ENCODE measurements at regions not wholly inside any gene's neighbourhood (a gene's known extent, or its start where the extent isn't known, plus 50 kb on each side); places are given as distances from the start of the nearest gene placed in this dataset.
A peak's percentile ranks its signal among the peaks of the same experiment; 100 is the strongest.
"Not testable (repeated sequence)": the region's sequence is repeated elsewhere in the genome, so short reads cannot be mapped to it uniquely, and the experiment has no call there.

DNA sequence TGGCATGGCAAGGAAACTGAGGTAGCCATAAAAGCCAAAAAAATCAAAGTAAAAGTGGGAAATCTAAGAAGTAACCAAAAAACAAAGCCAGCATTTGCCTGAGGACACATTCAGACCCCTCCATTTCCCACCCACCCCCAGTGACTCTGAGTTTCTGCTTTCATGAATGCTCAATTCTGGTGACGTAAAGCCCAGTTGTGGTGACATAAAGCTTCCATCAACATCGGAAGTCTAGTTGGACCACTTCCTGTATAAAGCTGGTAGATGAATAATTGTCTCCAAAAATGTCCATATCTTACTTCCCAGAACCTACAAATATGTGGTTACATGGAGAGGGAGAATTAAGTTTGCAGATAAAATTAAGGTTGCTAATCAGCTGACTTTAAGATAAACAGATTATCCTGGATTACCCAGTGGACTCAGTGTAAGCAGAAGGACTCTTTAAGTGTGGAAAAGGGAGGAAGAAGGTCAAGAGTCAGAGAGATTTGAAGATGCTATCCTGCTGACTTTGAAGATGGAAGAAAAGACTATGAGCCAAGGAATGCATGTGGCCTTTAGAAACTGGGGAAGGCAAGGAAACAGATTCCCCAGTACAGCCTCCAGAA lies 62.0 kb upstream of the ST3GAL6 start:
- H3K27me3 ChIP-seq (ENCODE audit: insufficient read depth, low read length) = no peaks in the 10 kb centered on the region
- no peaks in the 10 kb centered on the region for H3K36me3 ChIP-seq (ENCODE audit: insufficient read depth, low read length)
- H3K27ac ChIP-seq (ENCODE audit: low read depth, low read length) = no peak overlapping the region
- H3K79me2 ChIP-seq (ENCODE audit: control insufficient read depth, insufficient read depth, low read length, unreplicated experiment) = no peaks in the 10 kb centered on the region
- H3K4me1 ChIP-seq (ENCODE audit: control insufficient read depth, insufficient read depth, low read length, unreplicated experiment) = peaks cover 19% of the 10 kb centered on the region
- H2AFZ ChIP-seq (ENCODE audit: low read length, unreplicated experiment) = no peak overlapping the region
- H3K4me3 ChIP-seq (ENCODE audit: low read depth, low read length) = no peak overlapping the region

DNA sequence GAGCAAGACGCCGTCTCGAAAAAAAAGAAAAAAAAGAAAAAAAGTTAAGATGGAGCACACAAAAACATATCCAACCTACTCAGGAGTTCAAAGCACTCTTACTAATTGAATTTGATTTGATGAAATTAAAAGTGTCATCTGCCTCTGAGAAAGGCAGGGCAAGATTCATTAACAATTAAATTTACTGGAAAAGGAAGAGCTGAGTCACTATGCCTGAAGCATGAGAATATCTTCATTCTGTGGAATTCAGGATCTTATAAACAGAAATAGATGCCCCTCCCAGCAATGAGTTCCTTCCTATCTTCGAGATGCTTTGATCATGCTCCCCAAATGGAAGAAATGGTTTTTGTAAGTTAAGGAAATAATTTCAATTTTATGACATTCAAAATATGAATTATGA lies 61.0 kb upstream of the ST3GAL6 start:
- Histone ChIP-seq H3K36me3 (ENCODE audit: insufficient read depth, low read length) (no peaks in the 10 kb centered on the region), H3K27me3 (ENCODE audit: insufficient read depth, low read length) (no peaks in the 10 kb centered on the region), H2AFZ (ENCODE audit: low read length, unreplicated experiment) (no peak overlapping the region), H3K79me2 (ENCODE audit: control insufficient read depth, insufficient read depth, low read length, unreplicated experiment) (no peaks in the 10 kb centered on the region), H3K4me3 (ENCODE audit: low read depth, low read length) (no peak overlapping the region), H3K27ac (ENCODE audit: low read depth, low read length) (no peak overlapping the region), H3K4me1 (ENCODE audit: control insufficient read depth, insufficient read depth, low read length, unreplicated experiment) (peaks cover 15% of the 10 kb centered on the region)

DNA sequence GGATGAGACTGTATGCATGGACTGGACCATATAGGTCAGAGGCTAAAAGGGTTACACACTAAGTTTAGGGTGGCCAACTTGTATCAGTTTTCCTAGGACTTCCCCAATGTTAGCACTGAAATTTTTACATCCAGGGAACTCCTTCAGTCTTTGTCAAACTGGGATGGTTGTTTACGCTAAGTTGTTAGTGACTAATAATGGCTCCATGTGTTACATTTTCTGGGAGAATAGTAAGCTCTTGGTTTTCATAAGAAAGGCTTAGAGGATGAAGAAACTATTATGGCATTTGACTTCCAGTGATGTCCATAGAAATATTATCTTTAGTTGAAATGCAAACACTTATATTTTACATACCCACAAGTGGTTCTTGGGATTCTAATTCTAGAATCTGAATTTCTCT lies 57.9 kb upstream of the ST3GAL6 start:
- Histone ChIP-seq H2AFZ (ENCODE audit: low read length, unreplicated experiment) (peak overlapping the region; percentile 32), H3K27me3 (ENCODE audit: insufficient read depth, low read length) (no peaks in the 10 kb centered on the region), H3K27ac (ENCODE audit: low read depth, low read length) (no peak overlapping the region), H3K4me1 (ENCODE audit: control insufficient read depth, insufficient read depth, low read length, unreplicated experiment) (peaks cover 6% of the 10 kb centered on the region), H3K36me3 (ENCODE audit: insufficient read depth, low read length) (no peaks in the 10 kb centered on the region), H3K79me2 (ENCODE audit: control insufficient read depth, insufficient read depth, low read length, unreplicated experiment) (no peaks in the 10 kb centered on the region), H3K4me3 (ENCODE audit: low read depth, low read length) (no peak overlapping the region)

DNA sequence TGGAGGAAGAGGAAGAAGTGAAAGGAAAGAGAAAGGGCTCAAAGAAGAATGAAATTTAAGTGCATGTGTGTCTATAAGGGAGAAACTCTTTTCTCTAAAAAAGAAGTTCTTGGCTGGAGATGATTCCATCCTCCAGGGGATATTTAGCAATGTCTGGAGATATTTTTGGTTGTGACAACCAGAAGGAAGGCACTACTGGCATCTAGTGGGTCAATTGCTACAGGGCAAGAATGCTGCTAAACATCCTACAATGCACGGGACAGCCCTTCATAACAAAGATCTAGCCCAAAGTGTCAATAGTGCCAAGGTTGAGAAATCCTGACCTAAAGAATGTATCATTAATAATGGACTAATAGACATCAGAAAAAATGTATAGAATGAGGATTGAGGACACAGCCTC lies 57.4 kb upstream of the ST3GAL6 start:
- Histone ChIP-seq H3K4me3 (ENCODE audit: low read depth, low read length) (no peak overlapping the region), H3K36me3 (ENCODE audit: insufficient read depth, low read length) (no peaks in the 10 kb centered on the region), H3K27ac (ENCODE audit: low read depth, low read length) (no peak overlapping the region), H3K79me2 (ENCODE audit: control insufficient read depth, insufficient read depth, low read length, unreplicated experiment) (no peaks in the 10 kb centered on the region), H3K4me1 (ENCODE audit: control insufficient read depth, insufficient read depth, low read length, unreplicated experiment) (peaks cover 6% of the 10 kb centered on the region), H2AFZ (ENCODE audit: low read length, unreplicated experiment) (peak overlapping the region; percentile 32), H3K27me3 (ENCODE audit: insufficient read depth, low read length) (no peaks in the 10 kb centered on the region)

DNA sequence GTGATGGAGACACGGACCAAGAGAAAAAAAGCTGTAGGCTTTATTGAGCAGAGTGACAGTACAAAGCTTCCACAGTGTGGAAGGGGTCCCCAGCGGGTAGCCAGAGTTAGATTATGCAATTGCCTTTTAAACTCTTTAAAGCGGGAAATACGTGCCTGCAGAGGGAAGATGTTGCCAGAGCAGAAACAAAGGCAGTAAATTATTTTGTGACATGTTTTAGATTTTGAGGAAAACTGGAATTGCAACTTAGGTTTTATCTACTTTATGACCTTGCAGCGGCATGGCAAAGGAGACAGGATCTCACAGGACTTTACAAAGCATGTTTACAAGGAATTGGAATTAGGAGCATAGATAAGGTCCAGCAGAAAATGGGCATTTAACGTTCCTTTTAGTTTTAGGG lies 54.5 kb upstream of the ST3GAL6 start:
- H2AFZ ChIP-seq (ENCODE audit: low read length, unreplicated experiment); H3K4me3 ChIP-seq (ENCODE audit: low read depth, low read length); H3K36me3 ChIP-seq (ENCODE audit: insufficient read depth, low read length); H3K4me1 ChIP-seq (ENCODE audit: control insufficient read depth, insufficient read depth, low read length, unreplicated experiment); H3K27me3 ChIP-seq (ENCODE audit: insufficient read depth, low read length); H3K79me2 ChIP-seq (ENCODE audit: control insufficient read depth, insufficient read depth, low read length, unreplicated experiment); H3K27ac ChIP-seq (ENCODE audit: low read depth, low read length): not testable (repeated sequence)

DNA sequence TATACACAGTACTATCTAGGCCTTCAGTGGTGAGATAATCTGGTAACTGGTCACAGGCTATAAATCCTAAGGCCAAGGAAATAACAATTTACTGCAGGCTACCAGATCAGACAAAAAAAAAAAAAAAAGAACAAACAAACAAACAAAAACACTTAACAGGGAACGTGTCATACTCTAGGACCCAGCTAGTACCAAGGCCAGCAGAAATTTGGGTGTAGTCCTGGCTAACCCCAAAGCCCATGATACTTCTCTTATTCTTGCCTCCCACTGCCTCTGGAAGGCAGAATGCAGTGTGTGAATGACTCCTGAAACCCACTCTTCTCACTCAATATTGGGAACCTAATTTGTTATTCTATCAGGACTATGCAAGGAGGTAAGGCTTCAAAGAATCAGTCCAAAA lies 53.7 kb upstream of the ST3GAL6 start:
- Histone ChIP-seq H3K4me3 (ENCODE audit: low read depth, low read length) (no peak overlapping the region), H3K27ac (ENCODE audit: low read depth, low read length) (no peak overlapping the region), H3K79me2 (ENCODE audit: control insufficient read depth, insufficient read depth, low read length, unreplicated experiment) (no peaks in the 10 kb centered on the region), H3K27me3 (ENCODE audit: insufficient read depth, low read length) (no peaks in the 10 kb centered on the region), H3K4me1 (ENCODE audit: control insufficient read depth, insufficient read depth, low read length, unreplicated experiment) (peaks cover 6% of the 10 kb centered on the region), H3K36me3 (ENCODE audit: insufficient read depth, low read length) (no peaks in the 10 kb centered on the region), H2AFZ (ENCODE audit: low read length, unreplicated experiment) (no peak overlapping the region)

DNA sequence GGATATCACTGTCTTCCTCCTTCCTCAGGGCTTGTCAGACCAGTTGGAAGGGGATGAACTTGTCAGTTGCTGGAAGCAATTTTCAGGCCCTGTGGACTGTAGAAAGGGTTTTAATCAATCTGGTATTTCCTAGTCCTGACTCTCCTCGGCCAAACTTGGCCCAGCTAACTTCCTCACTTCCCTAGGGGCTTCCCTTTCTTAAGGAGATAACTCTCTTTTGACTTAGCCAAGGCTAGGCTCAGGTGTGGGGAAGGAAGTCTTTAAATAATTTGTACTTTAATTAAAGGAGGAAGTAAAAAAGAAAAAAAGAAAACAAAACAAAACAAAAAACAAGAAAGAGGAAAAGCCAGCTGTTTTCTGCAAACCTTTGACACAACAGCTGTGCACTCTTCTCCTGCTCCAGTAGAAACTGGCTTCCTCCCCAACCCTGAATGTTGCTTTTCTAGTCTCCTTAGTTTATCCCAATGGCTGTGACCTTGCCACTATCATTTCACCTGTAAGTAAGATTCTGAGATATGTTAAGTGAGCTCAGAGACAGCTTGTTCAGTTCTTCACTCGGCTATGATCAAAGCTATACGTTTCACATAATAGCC lies 53.0 kb upstream of the ST3GAL6 start:
- Histone ChIP-seq H3K36me3 (ENCODE audit: insufficient read depth, low read length) (no peaks in the 10 kb centered on the region), H3K27ac (ENCODE audit: low read depth, low read length) (no peak overlapping the region), H2AFZ (ENCODE audit: low read length, unreplicated experiment) (no peak overlapping the region), H3K4me3 (ENCODE audit: low read depth, low read length) (no peak overlapping the region), H3K4me1 (ENCODE audit: control insufficient read depth, insufficient read depth, low read length, unreplicated experiment) (peaks cover 5% of the 10 kb centered on the region), H3K27me3 (ENCODE audit: insufficient read depth, low read length) (no peaks in the 10 kb centered on the region), H3K79me2 (ENCODE audit: control insufficient read depth, insufficient read depth, low read length, unreplicated experiment) (no peaks in the 10 kb centered on the region)

DNA sequence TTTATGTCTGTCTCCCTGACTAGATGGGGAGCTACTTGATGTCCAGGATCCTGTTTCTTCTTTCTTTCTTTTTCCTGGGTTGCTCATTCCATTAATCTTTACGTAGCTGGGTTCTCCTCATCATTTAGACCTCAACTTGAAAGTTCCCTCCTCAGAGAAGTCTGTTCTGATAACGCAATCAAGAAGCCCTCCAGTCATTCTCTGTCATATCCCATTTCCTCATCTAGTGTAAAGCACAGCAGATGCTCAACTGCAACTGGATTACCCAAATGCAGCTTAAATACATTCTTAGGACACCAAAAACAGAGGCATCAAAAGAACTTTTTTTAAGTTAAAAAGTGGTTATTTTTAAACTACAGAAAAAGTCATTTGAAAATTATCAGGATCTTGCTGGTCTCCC lies 51.7 kb upstream of the ST3GAL6 start:
- Histone ChIP-seq H3K4me3 (ENCODE audit: low read depth, low read length) (no peak overlapping the region), H3K36me3 (ENCODE audit: insufficient read depth, low read length) (no peaks in the 10 kb centered on the region), H3K27ac (ENCODE audit: low read depth, low read length) (no peak overlapping the region), H3K27me3 (ENCODE audit: insufficient read depth, low read length) (no peaks in the 10 kb centered on the region), H3K79me2 (ENCODE audit: control insufficient read depth, insufficient read depth, low read length, unreplicated experiment) (no peaks in the 10 kb centered on the region), H3K4me1 (ENCODE audit: control insufficient read depth, insufficient read depth, low read length, unreplicated experiment) (no peaks in the 10 kb centered on the region), H2AFZ (ENCODE audit: low read length, unreplicated experiment) (no peak overlapping the region)

DNA sequence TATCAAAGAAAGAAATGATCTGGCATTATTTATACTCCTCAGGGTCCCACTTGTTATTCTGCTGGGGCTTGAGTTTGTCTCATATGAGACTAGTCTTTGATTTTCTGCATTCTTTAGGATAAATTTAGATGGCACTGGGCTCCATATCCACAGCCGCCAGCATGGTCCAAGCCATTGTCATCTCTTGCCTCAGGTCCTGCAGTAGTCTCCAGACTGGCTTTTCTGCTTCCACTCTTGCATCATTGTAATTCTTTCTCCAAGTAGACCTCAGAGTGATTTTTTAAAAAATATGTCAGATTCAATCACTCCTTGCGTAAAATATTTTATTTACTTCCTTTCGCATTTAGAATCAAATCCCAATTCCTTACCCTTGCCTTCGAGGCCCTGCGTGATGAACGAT lies 50.4 kb upstream of the ST3GAL6 start:
- Histone ChIP-seq H3K27me3 (ENCODE audit: insufficient read depth, low read length) (no peaks in the 10 kb centered on the region), H3K4me3 (ENCODE audit: low read depth, low read length) (no peak overlapping the region), H2AFZ (ENCODE audit: low read length, unreplicated experiment) (no peak overlapping the region), H3K4me1 (ENCODE audit: control insufficient read depth, insufficient read depth, low read length, unreplicated experiment) (no peaks in the 10 kb centered on the region), H3K36me3 (ENCODE audit: insufficient read depth, low read length) (no peaks in the 10 kb centered on the region), H3K27ac (ENCODE audit: low read depth, low read length) (no peak overlapping the region), H3K79me2 (ENCODE audit: control insufficient read depth, insufficient read depth, low read length, unreplicated experiment) (no peaks in the 10 kb centered on the region)

DNA sequence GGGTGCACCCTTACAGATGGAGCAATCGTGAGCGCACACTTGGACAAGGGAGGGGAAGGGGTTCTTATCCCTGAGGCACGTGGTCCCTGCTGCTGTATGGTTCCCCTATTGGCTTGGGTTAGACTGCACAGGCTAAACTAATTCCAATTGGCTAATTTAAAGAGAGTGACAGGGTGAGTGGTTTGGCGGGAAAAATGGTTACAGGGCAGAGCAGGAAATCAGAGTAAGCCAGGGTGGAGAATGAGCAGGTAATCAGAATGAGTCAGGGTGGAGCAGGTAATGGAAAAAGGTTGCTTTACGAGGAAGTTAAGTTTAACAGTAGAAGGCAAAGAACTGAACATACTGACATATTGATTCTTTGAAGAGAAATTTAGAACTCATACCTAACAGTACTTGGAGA lies 49.8 kb upstream of the ST3GAL6 start:
- not testable (repeated sequence) for H3K27me3 ChIP-seq (ENCODE audit: insufficient read depth, low read length); H3K79me2 ChIP-seq (ENCODE audit: control insufficient read depth, insufficient read depth, low read length, unreplicated experiment); H3K4me1 ChIP-seq (ENCODE audit: control insufficient read depth, insufficient read depth, low read length, unreplicated experiment); H3K4me3 ChIP-seq (ENCODE audit: low read depth, low read length); H3K27ac ChIP-seq (ENCODE audit: low read depth, low read length); H2AFZ ChIP-seq (ENCODE audit: low read length, unreplicated experiment); H3K36me3 ChIP-seq (ENCODE audit: insufficient read depth, low read length)

Data from ACC112 (cell line).